Lower leg skin (tissue), 4 donors: ENCODE measurements at regions not wholly inside any gene's neighbourhood (a gene's known extent, or its start where the extent isn't known, plus 50 kb on each side); places are given as distances from the start of the nearest gene placed in this dataset.

Source experiments
- DNase-seq, 2 donors: peaks; one replicate each; pipeline ENCODE4 v3.0.0-alpha.2; 2019; ENCODE audit warnings: low spot score in 2 of 2
- H3K4me3 ChIP-seq: fragments of 200-600 bp; sonication (generic); 2 replicates; pipeline ENCODE4 v1.5.1; 2017; ENCODE audit warnings: mild to moderate bottlenecking, low read depth; ENCODE audit not compliant: poor library complexity, severe bottlenecking
- POLR2A ChIP-seq, 2 donors: fragments of 450-650 bp; IDR thresholded peaks; one replicate each; pipeline ENCODE4 v1.6.1; 2016 to 2017; ENCODE audit warnings: antibody characterized with exemption in 2 of 2, mild to moderate bottlenecking in 1 of 2, moderate library complexity in 1 of 2
- WGBS, 2 donors: methylation state at CpG; one replicate each; pipeline ENCODE4 v1.1.5; 2018; 5-methylcytosine and 5-hydroxymethylcytosine counted together
- intact Hi-C: fragments of 100-400 bp; cut with DNase I; formaldehyde crosslinking; loops from one replicate; pipeline ENCODE4 v1.15.0; 2023; ENCODE audit warnings: low total_unique reads
- TF ChIP-seq, protein P1 (sequence below), 3 donors: fragments of 450-650 bp; IDR thresholded peaks; one replicate each; pipeline ENCODE4 v1.5.1; 2016; ENCODE audit warnings: antibody characterized with exemption in 3 of 3, mild to moderate bottlenecking in 3 of 3, moderate library complexity in 2 of 3

DNA sequence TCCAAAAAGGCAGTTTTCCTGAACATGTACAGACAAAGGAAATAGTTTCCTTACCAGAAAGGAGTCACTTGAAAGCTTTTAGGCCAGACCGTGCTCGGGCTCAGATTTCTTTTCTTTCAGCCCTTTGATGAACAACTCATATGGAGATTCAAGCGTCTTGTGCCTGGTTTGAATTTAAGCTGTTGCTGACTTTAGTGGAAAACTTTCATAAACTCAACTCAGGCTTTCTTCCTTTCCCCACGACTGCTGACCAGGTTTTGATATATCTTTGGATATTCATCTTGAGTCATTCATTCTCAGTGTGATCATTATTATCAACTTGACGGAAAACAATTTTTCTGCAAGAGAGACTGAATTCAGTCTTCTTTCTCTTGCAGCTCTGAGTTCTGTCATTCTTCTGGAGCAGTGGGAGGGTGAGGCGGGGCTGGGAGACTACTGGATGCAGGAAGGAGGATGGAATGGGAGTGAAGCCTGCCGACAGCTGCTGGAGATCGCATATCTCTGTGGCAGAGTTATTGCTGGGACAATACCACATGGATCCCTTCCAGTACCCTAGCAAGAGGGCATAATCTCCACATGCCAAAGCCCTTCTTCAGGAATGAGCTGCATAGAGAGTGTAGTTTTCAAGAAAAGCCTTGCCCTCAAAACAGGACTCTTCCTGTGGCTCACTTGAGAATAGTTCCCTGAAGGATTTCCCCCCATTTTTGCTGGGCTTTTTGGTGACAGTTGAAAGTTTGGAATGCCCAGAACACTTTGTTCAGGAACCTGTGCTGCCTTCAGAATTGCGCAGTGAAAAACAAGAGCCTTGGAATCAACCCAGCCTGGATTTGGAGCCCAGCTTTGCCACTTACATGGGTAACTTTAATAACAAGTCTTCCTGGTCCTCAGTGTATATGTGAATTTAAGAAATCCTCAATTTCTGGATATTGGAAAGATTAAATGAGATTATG lies 364.4 kb downstream of the ZNF521 start:
- peak in 1 of 2 donors; percentile 30 for DNase-seq
- no peak for TF ChIP-seq POLR2A (IDR thresholded peaks at IDR 0.05)
- TF ChIP-seq, protein P1, sequence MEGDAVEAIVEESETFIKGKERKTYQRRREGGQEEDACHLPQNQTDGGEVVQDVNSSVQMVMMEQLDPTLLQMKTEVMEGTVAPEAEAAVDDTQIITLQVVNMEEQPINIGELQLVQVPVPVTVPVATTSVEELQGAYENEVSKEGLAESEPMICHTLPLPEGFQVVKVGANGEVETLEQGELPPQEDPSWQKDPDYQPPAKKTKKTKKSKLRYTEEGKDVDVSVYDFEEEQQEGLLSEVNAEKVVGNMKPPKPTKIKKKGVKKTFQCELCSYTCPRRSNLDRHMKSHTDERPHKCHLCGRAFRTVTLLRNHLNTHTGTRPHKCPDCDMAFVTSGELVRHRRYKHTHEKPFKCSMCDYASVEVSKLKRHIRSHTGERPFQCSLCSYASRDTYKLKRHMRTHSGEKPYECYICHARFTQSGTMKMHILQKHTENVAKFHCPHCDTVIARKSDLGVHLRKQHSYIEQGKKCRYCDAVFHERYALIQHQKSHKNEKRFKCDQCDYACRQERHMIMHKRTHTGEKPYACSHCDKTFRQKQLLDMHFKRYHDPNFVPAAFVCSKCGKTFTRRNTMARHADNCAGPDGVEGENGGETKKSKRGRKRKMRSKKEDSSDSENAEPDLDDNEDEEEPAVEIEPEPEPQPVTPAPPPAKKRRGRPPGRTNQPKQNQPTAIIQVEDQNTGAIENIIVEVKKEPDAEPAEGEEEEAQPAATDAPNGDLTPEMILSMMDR (IDR thresholded peaks at IDR 0.05), result no peak
- intact Hi-C loops, result no loop called here
- 24 to 34% methylated on average over 9 of the region's 9 CpGs for WGBS, 2 donors
- no peak overlapping the region for H3K4me3 ChIP-seq

DNA sequence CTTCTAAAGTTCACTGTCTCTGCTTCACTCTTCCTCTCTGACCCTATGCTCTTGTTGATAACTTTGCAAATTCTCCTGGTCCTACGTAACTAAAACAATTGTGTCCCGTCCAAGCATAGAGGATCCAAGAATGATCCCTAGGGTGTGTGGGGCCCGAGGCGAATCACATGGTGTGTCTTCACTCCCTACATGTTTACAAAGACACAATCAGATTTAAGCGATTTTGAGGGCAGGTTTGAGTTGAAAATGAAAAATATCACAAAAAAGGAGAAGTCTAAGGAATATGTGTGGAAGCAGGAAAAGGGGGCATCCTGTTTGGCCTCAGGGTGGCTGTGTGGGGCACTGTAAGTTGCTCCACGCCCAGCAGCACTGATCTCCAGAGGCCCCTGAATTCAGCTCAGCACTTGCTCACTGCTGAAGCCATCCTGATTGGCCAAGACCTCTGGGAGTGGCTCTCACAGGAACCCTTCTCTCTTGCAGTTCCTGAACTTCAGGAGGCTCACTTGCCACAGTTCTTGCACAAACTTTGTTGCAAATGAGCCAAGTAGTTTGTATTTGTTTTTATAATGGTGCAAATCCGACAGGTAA lies 363.6 kb downstream of the ZNF521 start:
- H3K4me3 ChIP-seq, result no peak overlapping the region
- TF ChIP-seq, protein P1 (IDR thresholded peaks at IDR 0.05), result no peak
- no peak for TF ChIP-seq POLR2A (IDR thresholded peaks at IDR 0.05)
- WGBS, 2 donors, result 57 to 58% methylated on average over 7 of the region's 7 CpGs
- intact Hi-C loops, result no loop called here
- DNase-seq, result peak; percentile 67 to 88

DNA sequence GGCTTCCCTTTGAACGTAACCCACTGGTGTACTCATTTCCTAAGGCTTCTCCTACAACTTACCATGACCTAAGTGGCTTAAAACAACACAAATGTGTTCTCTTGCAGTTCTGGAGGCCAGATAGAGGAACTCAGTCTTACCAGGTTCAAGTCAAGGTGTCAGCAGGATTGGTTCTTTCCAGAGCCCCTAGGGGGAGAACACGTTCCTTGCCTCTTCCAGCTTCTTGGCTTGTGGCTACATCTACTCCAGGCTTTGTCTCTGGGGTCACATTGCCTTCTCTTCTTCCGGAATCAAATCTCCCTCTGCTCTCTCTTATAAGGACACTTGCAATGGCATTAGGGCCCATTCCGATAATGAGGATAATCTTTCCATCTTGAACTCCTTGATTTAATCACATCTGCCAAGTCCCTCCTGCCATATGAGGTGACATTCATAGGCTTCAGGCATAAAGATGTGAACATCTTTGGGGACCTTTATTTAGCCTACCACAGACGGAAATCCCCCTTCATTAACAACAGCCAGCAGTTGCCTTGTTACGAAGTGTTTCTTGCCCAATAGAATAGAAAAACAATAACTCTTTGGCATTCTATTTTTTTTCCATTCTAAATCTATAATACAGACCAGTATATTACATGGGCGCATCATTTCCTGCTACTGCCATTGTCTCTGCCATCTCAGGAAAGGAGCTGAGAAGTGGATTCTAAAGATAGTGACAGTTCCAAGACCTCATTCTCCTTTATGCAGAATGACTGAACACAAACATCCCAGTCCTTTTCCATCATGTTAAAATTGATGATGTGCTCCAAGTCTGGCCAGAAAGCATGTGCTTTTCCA lies 362.0 kb downstream of the ZNF521 start:
- no peak overlapping the region for H3K4me3 ChIP-seq
- intact Hi-C loops, result no loop called here
- 84 to 85% methylated on average over 7 of the region's 7 CpGs for WGBS, 2 donors
- no peak for DNase-seq
- no peak for TF ChIP-seq POLR2A (IDR thresholded peaks at IDR 0.05)
- TF ChIP-seq, protein P1 (IDR thresholded peaks at IDR 0.05), result no peak

DNA sequence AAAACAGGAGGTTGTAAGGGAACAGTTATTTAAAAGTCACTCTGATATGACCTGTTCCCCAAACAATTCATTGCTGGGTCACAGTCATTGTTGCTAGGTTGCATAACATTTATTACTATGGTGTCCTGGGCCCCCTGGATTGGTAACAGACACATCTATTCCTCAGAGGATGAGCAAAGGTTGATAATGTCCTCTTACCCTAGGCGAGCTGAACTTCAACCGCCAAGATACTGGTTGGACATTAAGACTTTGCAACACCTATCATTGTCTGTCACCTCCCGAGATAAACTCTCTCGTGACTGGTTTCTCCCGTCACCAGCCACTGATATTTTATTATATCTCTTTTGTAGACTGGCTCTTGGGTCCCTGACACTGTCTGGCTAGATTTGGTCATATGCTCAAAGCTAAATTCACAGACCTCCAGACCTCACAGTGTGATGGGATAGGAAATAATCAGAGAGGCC lies 361.3 kb downstream of the ZNF521 start:
- no peak for DNase-seq
- intact Hi-C loops, result no loop called here
- TF ChIP-seq POLR2A (IDR thresholded peaks at IDR 0.05), result no peak
- TF ChIP-seq, protein P1 (IDR thresholded peaks at IDR 0.05), result no peak
- 80 to 81% methylated on average over 5 of the region's 5 CpGs for WGBS, 2 donors
- no peak overlapping the region for H3K4me3 ChIP-seq

DNA sequence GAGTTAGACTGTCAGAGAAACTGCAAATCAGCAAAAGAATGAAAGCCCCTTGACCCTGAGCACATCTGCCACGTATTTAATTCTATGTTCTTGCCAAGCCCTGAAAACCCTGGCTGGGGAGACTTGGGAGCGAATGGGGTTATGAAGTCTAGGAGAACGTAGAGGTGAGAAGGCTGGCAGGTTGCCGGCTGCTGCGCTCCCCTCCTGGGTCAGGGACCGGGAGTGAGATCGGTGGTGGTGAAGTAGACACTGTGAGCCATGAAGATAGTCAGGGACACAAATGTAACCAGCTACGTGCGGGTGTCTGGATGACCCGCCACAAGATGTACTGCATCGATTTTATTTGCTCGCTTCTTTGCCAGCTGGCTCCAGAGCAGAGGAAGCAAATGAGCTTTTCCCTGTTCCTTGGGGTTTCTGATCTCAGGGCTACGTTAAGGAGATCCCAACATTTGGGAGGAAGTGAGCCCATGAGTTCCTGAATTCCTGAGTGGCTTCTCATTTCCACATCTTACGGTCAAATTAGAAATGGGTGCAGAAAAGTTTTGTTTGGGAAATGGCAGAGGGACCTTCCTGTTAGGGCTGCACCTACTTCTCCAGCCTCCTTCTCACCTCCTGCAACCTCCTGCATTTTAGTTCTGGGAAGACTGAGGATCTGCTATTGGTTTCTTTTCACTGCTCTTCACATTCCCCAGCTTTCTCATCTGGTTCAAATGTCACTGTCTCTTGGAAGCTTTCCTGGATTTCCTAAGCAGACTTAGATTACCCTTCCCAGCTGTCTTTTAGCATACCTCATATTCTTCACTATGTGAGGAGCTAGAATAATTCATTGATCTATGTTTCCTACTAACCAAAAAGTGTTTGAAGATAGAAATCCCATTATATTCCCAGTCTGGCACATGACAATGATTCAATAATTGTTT lies 360.6 kb downstream of the ZNF521 start:
- no peak overlapping the region for H3K4me3 ChIP-seq
- intact Hi-C loops, result no loop called here
- DNase-seq, result no peak
- TF ChIP-seq POLR2A (IDR thresholded peaks at IDR 0.05), result no peak
- TF ChIP-seq, protein P1 (IDR thresholded peaks at IDR 0.05), result no peak
- WGBS, 2 donors, result 76 to 78% methylated on average over 14 of the region's 14 CpGs
